ENCODE measurements at regions not wholly inside any gene's neighbourhood (a gene's known extent, or its start where the extent isn't known, plus 50 kb on each side); places are given as distances from the start of the nearest gene placed in this dataset.
"Not testable (repeated sequence)": the region's sequence is repeated elsewhere in the genome, so short reads cannot be mapped to it uniquely, and the experiment has no call there.

DNA sequence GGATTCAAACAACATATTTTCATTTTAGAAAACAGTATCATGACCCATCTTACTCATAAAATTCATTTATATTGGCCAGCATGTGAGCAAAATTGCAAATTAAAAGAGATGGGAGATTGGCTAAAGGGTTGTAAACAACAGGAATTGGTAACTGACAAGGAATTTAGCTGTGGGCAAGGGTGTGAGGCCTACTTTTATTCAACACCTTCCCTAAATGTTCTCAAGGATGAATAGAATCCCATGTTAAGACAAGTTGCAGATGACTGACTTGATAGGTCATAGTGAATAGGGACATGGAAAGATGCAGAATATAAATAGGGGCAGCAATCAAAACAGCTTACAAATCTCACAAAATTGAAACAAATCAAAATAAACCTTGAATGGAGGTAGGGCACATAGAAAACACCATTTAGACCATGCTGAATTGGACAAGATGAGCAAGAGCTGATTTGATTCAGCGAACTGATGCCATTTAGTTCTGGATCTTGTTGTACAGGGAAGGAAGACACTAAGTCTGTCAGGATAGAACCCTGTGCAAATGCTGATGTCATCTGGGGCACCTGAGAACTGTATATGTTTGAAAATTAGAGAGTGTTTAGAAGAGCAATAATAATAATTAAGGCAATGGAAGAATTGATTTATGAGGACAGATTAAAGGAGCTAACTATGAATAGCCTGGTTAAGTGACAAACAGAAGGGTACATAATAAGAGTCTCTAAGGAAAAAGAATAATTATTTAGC is 509.7 kb downstream of the ZEB2 start:
- DNase-seq (ENCODE audit: low spot score) = no peak
- TF ChIP-seq, protein P1, sequence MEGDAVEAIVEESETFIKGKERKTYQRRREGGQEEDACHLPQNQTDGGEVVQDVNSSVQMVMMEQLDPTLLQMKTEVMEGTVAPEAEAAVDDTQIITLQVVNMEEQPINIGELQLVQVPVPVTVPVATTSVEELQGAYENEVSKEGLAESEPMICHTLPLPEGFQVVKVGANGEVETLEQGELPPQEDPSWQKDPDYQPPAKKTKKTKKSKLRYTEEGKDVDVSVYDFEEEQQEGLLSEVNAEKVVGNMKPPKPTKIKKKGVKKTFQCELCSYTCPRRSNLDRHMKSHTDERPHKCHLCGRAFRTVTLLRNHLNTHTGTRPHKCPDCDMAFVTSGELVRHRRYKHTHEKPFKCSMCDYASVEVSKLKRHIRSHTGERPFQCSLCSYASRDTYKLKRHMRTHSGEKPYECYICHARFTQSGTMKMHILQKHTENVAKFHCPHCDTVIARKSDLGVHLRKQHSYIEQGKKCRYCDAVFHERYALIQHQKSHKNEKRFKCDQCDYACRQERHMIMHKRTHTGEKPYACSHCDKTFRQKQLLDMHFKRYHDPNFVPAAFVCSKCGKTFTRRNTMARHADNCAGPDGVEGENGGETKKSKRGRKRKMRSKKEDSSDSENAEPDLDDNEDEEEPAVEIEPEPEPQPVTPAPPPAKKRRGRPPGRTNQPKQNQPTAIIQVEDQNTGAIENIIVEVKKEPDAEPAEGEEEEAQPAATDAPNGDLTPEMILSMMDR (IDR thresholded peaks at IDR 0.05; ENCODE audit: extremely low read depth, missing control alignments) = no peak

DNA sequence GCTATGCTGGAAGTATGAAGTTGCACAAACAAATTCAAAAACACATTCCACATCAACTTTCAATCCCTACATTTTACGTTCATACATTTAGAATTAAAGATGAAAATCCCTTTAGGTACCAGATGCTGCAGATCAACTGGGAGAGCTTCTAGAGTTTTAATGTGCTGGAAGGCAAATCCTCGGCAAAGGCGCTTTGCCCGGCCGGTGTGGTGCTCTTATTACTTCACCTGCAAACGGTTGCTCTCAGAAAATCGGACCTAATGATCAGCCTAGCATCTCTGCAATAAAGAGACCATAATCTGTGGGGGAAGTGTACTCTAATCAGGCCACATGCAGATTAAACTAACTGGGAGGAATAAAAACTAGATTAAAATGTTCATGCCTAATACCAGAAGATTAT is 513.8 kb downstream of the ZEB2 start:
- DNase-seq (ENCODE audit: low spot score) = no peak
- TF ChIP-seq, protein P1 (IDR thresholded peaks at IDR 0.05; ENCODE audit: extremely low read depth, missing control alignments) = no peak

DNA sequence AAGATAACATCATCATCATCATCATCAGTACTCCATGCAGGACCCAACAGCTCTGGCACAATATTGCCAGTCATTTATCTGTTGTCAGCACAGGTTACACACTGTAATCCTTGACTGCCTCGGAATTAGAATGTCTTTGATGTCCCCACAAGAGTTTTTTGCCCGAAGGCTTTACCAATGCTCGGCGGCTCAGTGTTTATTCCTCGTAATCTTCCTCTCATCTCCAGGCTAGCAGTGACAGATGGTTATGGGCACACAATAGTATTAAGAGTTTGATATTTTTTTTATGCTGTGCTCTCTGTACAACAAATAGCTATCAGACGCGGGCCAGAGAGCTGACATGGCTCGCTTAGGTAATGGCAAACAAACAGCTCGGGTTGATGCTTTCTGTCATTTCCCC is 515.2 kb downstream of the ZEB2 start:
- TF ChIP-seq, protein P1 (IDR thresholded peaks at IDR 0.05; ENCODE audit: extremely low read depth, missing control alignments) = no peak
- DNase-seq (ENCODE audit: low spot score) = no peak

DNA sequence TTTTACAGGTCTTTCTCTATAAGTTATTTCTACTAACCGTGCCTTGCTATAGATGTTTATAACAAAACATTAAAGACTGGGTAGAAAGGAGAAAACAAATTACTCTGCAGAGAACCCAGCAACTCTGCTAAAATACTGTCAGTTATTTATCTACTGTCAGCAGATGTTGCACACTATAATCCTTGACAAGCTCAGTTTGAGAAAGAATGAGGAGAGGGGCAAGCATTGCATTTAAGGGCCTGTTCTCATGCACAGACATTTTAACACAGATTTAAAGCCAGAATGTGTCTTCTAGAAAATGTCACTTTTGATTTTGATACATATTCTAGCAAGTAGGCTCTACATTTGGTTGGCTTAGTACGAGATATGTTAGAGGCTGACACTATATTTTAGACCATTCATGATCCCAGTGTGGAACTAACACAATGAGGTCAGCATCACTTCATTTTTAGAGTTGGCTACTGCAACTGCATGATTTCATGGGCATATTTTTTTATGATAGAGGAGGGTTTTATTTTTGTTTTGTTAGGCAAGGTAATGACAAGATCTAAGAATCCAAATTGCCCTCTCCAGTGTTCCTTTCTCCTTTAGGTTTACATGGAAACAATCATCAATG is 516.4 kb downstream of the ZEB2 start:
- DNase-seq (ENCODE audit: low spot score) = no peak
- TF ChIP-seq, protein P1 (IDR thresholded peaks at IDR 0.05; ENCODE audit: extremely low read depth, missing control alignments) = no peak

DNA sequence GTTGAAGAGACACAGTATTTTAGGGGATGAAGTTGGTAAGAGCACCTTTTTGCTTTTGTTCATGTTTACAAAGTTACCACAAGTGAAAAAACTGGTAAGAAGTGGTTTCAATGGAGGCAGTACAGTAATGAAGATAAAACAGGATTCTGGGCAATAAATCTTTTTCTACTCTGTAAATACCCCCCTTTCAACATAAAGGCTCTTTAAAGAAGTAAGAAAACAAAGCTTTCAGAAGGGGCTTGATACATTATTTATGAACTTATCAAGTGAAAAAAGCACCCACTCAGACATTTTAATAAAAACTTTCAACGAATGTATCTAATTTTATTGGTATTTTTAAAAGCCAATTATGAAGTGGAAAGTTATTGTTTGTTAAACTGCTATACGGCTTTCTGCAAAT is 522.9 kb downstream of the ZEB2 start:
- no peak for DNase-seq (ENCODE audit: low spot score)
- TF ChIP-seq, protein P1 (IDR thresholded peaks at IDR 0.05; ENCODE audit: extremely low read depth, missing control alignments) = no peak

DNA sequence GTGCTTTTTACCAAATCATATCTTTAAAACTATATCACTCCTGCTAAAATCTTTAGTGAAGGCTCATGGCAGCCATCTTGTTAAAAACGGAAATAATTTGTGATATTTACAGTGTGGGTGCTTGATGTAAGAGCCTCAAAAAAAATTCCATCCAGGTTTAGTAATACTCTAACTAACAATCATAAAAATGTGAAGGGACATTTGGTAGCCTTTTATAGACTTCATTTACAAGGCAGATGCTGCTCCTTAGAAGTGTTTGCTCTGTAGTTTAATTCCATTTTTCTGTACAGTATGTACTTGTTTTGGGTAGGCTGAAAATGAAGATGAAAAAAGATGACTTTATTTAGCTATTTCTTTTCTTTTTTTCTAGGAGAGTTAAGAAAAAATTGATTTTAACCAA is 525.0 kb downstream of the ZEB2 start:
- no peak for DNase-seq (ENCODE audit: low spot score)
- TF ChIP-seq, protein P1 (IDR thresholded peaks at IDR 0.05; ENCODE audit: extremely low read depth, missing control alignments) = no peak

DNA sequence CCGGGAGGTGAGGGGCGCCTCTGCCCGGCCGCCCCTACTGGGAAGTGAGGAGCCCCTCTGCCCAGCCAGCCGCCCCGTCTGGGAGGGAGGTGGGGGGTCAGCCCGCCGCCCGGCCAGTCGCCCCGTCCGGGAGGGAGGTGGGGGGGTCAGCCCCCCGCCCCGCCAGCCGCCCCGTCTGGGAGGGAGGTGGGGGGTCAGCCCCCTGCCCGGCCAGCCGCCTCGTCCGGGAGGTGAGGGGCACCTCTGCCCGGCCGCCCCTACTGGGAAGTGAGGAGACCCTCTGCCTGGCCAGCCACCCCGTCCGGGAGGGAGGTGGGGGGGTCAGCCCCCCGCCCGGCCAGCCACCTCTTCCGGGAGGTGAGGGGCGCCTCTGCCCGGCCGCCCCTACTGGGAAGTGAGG is 528.3 kb downstream of the ZEB2 start:
- not testable (repeated sequence) for DNase-seq (ENCODE audit: low spot score)

DNA sequence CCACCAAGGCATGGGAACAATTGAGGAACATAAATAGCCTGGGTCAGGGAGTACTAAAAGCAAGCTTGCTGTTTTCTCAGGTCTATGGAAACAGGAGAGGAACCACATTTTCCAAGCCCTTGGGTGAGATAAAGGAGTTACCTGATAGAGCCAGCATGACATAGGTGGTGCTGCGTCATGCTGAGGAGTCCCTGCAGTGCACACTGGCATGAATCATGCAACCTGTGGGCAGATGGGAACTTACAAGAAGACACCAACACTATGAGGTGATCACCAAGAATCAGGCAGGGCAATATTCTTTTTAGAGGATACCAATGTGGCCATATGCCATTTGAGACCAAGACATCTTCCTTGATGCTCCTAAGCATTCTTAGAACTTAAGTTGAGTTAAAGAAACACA is 531.8 kb downstream of the ZEB2 start:
- no peak for DNase-seq (ENCODE audit: low spot score)

More for the DNA sequence above, 531.8 kb downstream of the ZEB2 start:
- TF ChIP-seq, protein P1 (IDR thresholded peaks at IDR 0.05; ENCODE audit: extremely low read depth, missing control alignments) = no peak

All from GM20000 (cell line).